Left lung (tissue), 4 donors: ENCODE measurements at regions not wholly inside any gene's neighbourhood (a gene's known extent, or its start where the extent isn't known, plus 50 kb on each side); places are given as distances from the start of the nearest gene placed in this dataset.

Experiments
- ATAC-seq: fragments of 200-7000 bp; cut with Tn5 transposase; one replicate; pipeline ENCODE4 v1.9.1; 2020; ENCODE audit warnings: moderate library complexity
- DNase-seq, 4 donors: peaks; one replicate each; pipeline ENCODE4 v3.0.0-alpha.2; 2013 to 2020
- H3K27ac ChIP-seq, 2 donors: fragments of 200-600 bp; sonication (generic) in 1 of 2; one replicate each; pipeline versions ENCODE4 v1.5.0 to v1.8.0; 2020 to 2021
- H3K27me3 ChIP-seq, 2 donors: fragments of 200-600 bp; sonication (generic) in 1 of 2; one replicate each; pipeline versions ENCODE4 v1.5.0 to v1.8.0; 2020 to 2021
- H3K36me3 ChIP-seq, 2 donors: fragments of 200-600 bp; sonication (generic) in 1 of 2; one replicate each; pipeline versions ENCODE4 v1.5.0 to v1.8.0; 2020 to 2021
- H3K4me1 ChIP-seq, 2 donors: fragments of 200-600 bp; one replicate each; pipeline ENCODE4 v1.8.0; 2021
- H3K4me3 ChIP-seq, 2 donors: fragments of 200-600 bp; sonication (generic) in 1 of 2; one replicate each; pipeline versions ENCODE4 v1.5.0 to v1.8.0; 2020 to 2021; ENCODE audit warnings: mild to moderate bottlenecking in 1 of 2
- H3K9me3 ChIP-seq, 2 donors: fragments of 200-600 bp; sonication (generic) in 1 of 2; one replicate each; pipeline versions ENCODE4 v1.5.0 to v1.8.0; 2020 to 2021
- CTCF ChIP-seq, 2 donors: fragments of 200-600 bp; sonication (generic) in 1 of 2; IDR thresholded peaks; one replicate each; pipeline versions ENCODE4 v1.5.0 to v1.8.0; 2021; ENCODE audit warnings: antibody characterized with exemption in 2 of 2
- intact Hi-C, 2 donors: fragments of 100-400 bp; cut with DNase I; formaldehyde crosslinking; loops; one replicate each; pipeline versions ENCODE4 v1.11.2 to v1.14.2; 2022
- donor health status: DM: no; HTN: yes; CAD: no.
- donor health status: DM: no; HTN: no; CAD: no.

- ATAC-seq (no peak), DNase-seq (no peak)
- TF ChIP-seq CTCF (IDR thresholded peaks at IDR 0.05), result no peak
- Histone ChIP-seq H3K27ac (no peak overlapping the region), H3K4me1 (no peaks in the 10 kb centered on the region), H3K4me3 (no peak overlapping the region), H3K36me3 (no peaks in the 10 kb centered on the region), H3K9me3 (peaks cover 0 to 3% of the 10 kb centered on the region in 2 donors), H3K27me3 (no peaks in the 10 kb centered on the region)
- intact Hi-C loops, result no loop called here
Observed at GRCh38 chr15:97623091-97623661, 337.3 kb upstream of the ARRDC4 start.

GRCh38 chr15:97627634-97628033, 332.9 kb upstream of the ARRDC4 start:
- ATAC-seq (no peak), DNase-seq (no peak)
- intact Hi-C loops, result no loop called here
- no peaks in the 10 kb centered on the region for H3K4me1 ChIP-seq
- no peak overlapping the region for H3K27ac ChIP-seq
- H3K9me3 ChIP-seq, result peaks cover 0 to 3% of the 10 kb centered on the region in 2 donors
- no peaks in the 10 kb centered on the region for H3K27me3 ChIP-seq
- H3K36me3 ChIP-seq, result no peaks in the 10 kb centered on the region
- TF ChIP-seq CTCF (IDR thresholded peaks at IDR 0.05), result no peak
- no peak overlapping the region for H3K4me3 ChIP-seq

- Histone ChIP-seq H3K27ac (no peak overlapping the region), H3K9me3 (no peaks in the 10 kb centered on the region), H3K36me3 (no peaks in the 10 kb centered on the region), H3K4me3 (no peak overlapping the region), H3K27me3 (no peaks in the 10 kb centered on the region), H3K4me1 (no peaks in the 10 kb centered on the region)
- TF ChIP-seq CTCF (IDR thresholded peaks at IDR 0.05), result no peak
- intact Hi-C loops, result no loop called here
- ATAC-seq (no peak), DNase-seq (no peak)
Observed at GRCh38 chr15:97645758-97646157, 314.7 kb upstream of the ARRDC4 start.

- Histone ChIP-seq H3K27me3 (peaks cover 0 to 29% of the 10 kb centered on the region in 2 donors), H3K9me3 (no peaks in the 10 kb centered on the region), H3K36me3 (no peaks in the 10 kb centered on the region), H3K4me1 (no peaks in the 10 kb centered on the region), H3K4me3 (no peak overlapping the region), H3K27ac (no peak overlapping the region)
- TF ChIP-seq CTCF (IDR thresholded peaks at IDR 0.05), result no peak
- DNase-seq (no peak), ATAC-seq (no peak)
- intact Hi-C loops, result no loop called here
Observed at GRCh38 chr15:97648728-97649127, 311.8 kb upstream of the ARRDC4 start.

GRCh38 chr15:97652041-97652440, 308.5 kb upstream of the ARRDC4 start:
- Histone ChIP-seq H3K27ac (no peak overlapping the region), H3K27me3 (peaks cover 0 to 39% of the 10 kb centered on the region in 2 donors), H3K36me3 (no peaks in the 10 kb centered on the region), H3K4me3 (no peak overlapping the region), H3K9me3 (no peaks in the 10 kb centered on the region), H3K4me1 (no peaks in the 10 kb centered on the region)
- no peak for TF ChIP-seq CTCF (IDR thresholded peaks at IDR 0.05)
- no peak for DNase-seq
- intact Hi-C loops, result no loop called here
- ATAC-seq, result no peak
